Spleen (tissue), 7 donors: ENCODE measurements at regions not wholly inside any gene's neighbourhood (a gene's known extent, or its start where the extent isn't known, plus 50 kb on each side); places are given as distances from the start of the nearest gene placed in this dataset.

Experiments used
- CTCF ChIP-seq, 11 experiments: fragments of 200-600 bp in 7 of 11; fragments of 450-650 bp in 4 of 11; sonication (generic) in 4 of 11; IDR thresholded peaks in 8 of 11; conservative IDR thresholded peaks in 3 of 11; 1 replicate in 7 of 11; 2 replicates in 4 of 11; pipeline versions ENCODE4 v1.4.0 to v1.8.0; 2016 to 2021; ENCODE audit warnings: antibody characterized with exemption in 11 of 11, inconsistent platforms in 4 of 11, mild to moderate bottlenecking in 1 of 11
- POLR2A ChIP-seq, 3 donors: fragments of 450-650 bp; IDR thresholded peaks; one replicate each; pipeline ENCODE4 v1.5.1; 2017; ENCODE audit warnings: antibody characterized with exemption in 3 of 3, mild to moderate bottlenecking in 1 of 3
- POLR2AphosphoS5 ChIP-seq, 3 donors: sonication (generic); formaldehyde crosslinking; IDR thresholded peaks; one replicate each; pipeline ENCODE4 v1.5.1; 2017; ENCODE audit warnings: antibody characterized with exemption in 3 of 3
- donor health status: DM: no; HTN: no; CAD: no; lungs with moderate emphysema.
- donor health status: DM: no; HTN: no; CAD: no.
- donor health status: DM: no; HTN: no; CAD: no.

- TF ChIP-seq POLR2AphosphoS5 (IDR thresholded peaks at IDR 0.05) (no peak), POLR2A (IDR thresholded peaks at IDR 0.05) (no peak), CTCF (IDR thresholded peaks at IDR 0.05 in 8 of 11, conservative IDR thresholded peaks at IDR 0.05 in 3 of 11) (no peak)
Observed at GRCh38 chr3:1609416-1609815, 489.2 kb upstream of the CNTN4 start.
